ENCODE measurements at regions not wholly inside any gene's neighbourhood (a gene's known extent, or its start where the extent isn't known, plus 50 kb on each side); places are given as distances from the start of the nearest gene placed in this dataset.

DNA sequence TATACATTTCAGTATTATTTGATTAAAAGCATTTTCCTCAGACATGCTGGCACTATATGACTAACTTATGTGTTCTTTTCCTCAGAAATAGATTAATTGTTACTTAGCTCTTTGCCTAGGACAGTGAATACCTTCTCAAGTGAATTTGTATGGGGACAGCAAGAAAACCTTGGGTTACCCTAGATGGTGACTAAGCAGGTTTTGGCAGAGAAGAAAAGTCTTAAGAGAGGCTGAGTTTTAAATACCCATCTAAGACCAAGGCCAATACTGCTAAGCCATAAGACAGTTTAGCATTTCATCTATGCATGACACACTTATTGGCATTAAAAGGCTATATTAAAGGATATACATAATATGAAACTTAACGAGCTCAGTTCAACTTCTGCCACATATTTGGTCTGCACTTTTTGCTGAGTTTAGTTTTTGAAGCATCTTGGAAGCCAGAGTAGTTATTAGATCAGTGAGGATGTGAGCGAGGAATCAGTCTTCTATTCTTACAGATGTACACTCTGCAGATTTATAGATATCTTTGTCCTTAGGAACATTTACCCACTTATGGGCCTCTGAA, 54.6 kb upstream of the FAM3C start:
- no peak for TF ChIP-seq POLR2A (IDR thresholded peaks at IDR 0.05; ENCODE audit: low read length)
- TF ChIP-seq GATA1 (IDR thresholded peaks at IDR 0.05; ENCODE audit: low read depth, low read length): no peak
